ENCODE measurements at regions not wholly inside any gene's neighbourhood (a gene's known extent, or its start where the extent isn't known, plus 50 kb on each side); places are given as distances from the start of the nearest gene placed in this dataset.

GRCh38 chr1:87897481-87897880 lies 568.8 kb downstream of the LMO4 start:
- DNase-seq: no peak

- DNase-seq: no peak
Observed at GRCh38 chr1:87898431-87898830, 569.8 kb downstream of the LMO4 start.

- DNase-seq: no peak
Observed at GRCh38 chr1:87899017-87899416, 570.3 kb downstream of the LMO4 start.

- no peak for DNase-seq
Observed at GRCh38 chr1:87899746-87900145, 571.1 kb downstream of the LMO4 start.

GRCh38 chr1:87902830-87903229 lies 574.1 kb downstream of the LMO4 start:
- peak; percentile 0 for DNase-seq

- DNase-seq: no peak
Observed at GRCh38 chr1:87903242-87903641, 574.6 kb downstream of the LMO4 start.

- DNase-seq: no peak
Observed at GRCh38 chr1:87904651-87905050, 576.0 kb downstream of the LMO4 start.

GRCh38 chr1:87905651-87906050 lies 577.0 kb downstream of the LMO4 start:
- DNase-seq: no peak

- no peak for DNase-seq
Observed at GRCh38 chr1:87906078-87906477, 577.4 kb downstream of the LMO4 start.

- DNase-seq: no peak
Observed at GRCh38 chr1:87913361-87913760, 584.7 kb downstream of the LMO4 start.

GRCh38 chr1:87914396-87914795 lies 585.7 kb downstream of the LMO4 start:
- DNase-seq: no peak

- no peak for DNase-seq
Observed at GRCh38 chr1:87915771-87916170, 587.1 kb downstream of the LMO4 start.

- DNase-seq: no peak
Observed at GRCh38 chr1:87916965-87917364, 588.3 kb downstream of the LMO4 start.

GRCh38 chr1:87918398-87918797 lies 589.7 kb downstream of the LMO4 start:
- no peak for DNase-seq

GRCh38 chr1:87922885-87923284 lies 594.2 kb downstream of the LMO4 start:
- no peak for DNase-seq

- DNase-seq: no peak
Observed at GRCh38 chr1:87926131-87926830, 597.6 kb downstream of the LMO4 start.

GRCh38 chr1:87926921-87927320 lies 598.2 kb downstream of the LMO4 start:
- DNase-seq: no peak

- no peak for DNase-seq
Observed at GRCh38 chr1:87927391-87928280, 599.0 kb downstream of the LMO4 start.

GRCh38 chr1:87928623-87929022 lies 599.9 kb downstream of the LMO4 start:
- no peak for DNase-seq

GRCh38 chr1:87929906-87930305 lies 601.2 kb downstream of the LMO4 start:
- DNase-seq: no peak

GRCh38 chr1:87930796-87931195 lies 602.1 kb downstream of the LMO4 start:
- no peak for DNase-seq

GRCh38 chr1:87933171-87933570 lies 604.5 kb downstream of the LMO4 start:
- no peak for DNase-seq

GRCh38 chr1:87935130-87935529 lies 606.5 kb downstream of the LMO4 start:
- no peak for DNase-seq

- DNase-seq: no peak
Observed at GRCh38 chr1:87937831-87938395, 609.2 kb downstream of the LMO4 start.
